ENCODE measurements at regions not wholly inside any gene's neighbourhood (a gene's known extent, or its start where the extent isn't known, plus 50 kb on each side); places are given as distances from the start of the nearest gene placed in this dataset.

DNA sequence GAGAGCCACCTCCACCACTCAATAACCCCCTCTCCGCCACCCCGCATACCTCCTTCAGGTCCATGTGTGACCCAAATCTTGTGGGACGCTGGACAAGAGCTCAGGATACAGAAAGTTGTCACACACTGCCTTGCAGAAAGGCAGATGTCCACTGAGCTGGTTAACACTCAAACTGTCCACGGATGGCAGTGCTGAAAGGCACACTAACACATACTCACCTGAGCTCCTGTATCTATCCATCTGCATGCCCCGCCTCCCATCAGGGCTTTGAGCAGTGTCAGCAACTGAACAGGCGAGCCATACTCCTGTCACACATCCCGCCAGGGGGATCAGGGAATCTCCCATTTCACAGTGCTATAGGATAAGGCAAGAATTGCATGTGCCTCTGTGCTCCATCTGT, 642.0 kb downstream of the GALC start:
- Histone ChIP-seq H3K36me3 (ENCODE audit: low read depth) (no peaks in the 10 kb centered on the region), H3K4me1 (replicated peaks; ENCODE audit: insufficient read depth) (no peaks in the 10 kb centered on the region), H3K9me2 (ENCODE audit: insufficient read depth) (no peaks in the 10 kb centered on the region), H4K20me1 (ENCODE audit: insufficient read depth) (no peaks in the 10 kb centered on the region), H3K4me2 (no peak overlapping the region), H3K27ac (no peak overlapping the region), H3K79me2 (ENCODE audit: low read depth) (no peaks in the 10 kb centered on the region), H3K9me3 (ENCODE audit: insufficient read depth, low read depth) (no peaks in the 10 kb centered on the region), H2AFZ (no peak overlapping the region), H3K4me3 (no peak overlapping the region), H3K27me3 (ENCODE audit: insufficient read depth, low read depth) (no peaks in the 10 kb centered on the region), H3F3A (ENCODE audit: insufficient read depth, low read depth) (no peaks in the 10 kb centered on the region)
- BruUV-seq (replicated peaks) = no TSS peak
- DNase-seq = no peak
- ChIA-PET POLR2A (ENCODE audit: unreplicated experiment) (no interaction called here), CTCF (no interaction called here)
- TF ChIP-seq, protein P1, sequence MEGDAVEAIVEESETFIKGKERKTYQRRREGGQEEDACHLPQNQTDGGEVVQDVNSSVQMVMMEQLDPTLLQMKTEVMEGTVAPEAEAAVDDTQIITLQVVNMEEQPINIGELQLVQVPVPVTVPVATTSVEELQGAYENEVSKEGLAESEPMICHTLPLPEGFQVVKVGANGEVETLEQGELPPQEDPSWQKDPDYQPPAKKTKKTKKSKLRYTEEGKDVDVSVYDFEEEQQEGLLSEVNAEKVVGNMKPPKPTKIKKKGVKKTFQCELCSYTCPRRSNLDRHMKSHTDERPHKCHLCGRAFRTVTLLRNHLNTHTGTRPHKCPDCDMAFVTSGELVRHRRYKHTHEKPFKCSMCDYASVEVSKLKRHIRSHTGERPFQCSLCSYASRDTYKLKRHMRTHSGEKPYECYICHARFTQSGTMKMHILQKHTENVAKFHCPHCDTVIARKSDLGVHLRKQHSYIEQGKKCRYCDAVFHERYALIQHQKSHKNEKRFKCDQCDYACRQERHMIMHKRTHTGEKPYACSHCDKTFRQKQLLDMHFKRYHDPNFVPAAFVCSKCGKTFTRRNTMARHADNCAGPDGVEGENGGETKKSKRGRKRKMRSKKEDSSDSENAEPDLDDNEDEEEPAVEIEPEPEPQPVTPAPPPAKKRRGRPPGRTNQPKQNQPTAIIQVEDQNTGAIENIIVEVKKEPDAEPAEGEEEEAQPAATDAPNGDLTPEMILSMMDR (conservative IDR thresholded peaks at IDR 0.05) = no peak
- TF ChIP-seq EZH2 (IDR thresholded peaks at IDR 0.05; ENCODE audit: low read depth) = no peak
- intact Hi-C loops (cut with micrococcal nuclease; ENCODE audit: unreplicated experiment) = no loop called here

DNA sequence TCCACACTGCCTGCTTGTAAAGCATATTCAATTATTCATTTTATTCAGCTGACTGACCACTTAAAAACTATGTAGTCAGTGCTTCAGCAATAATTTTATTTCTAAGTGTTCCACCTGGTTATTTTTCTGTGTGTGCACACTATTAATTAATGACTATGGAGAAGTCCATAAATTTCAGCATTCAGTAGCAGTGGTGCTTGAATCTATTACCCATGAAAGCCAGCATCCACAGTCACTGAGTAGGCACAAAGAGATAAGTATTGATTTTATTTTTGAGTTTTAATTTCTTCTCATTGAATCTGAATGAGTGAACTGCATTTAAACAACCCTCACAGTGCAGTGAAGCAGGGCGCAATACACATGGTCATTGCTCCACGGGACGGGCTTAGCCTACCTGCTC, 643.1 kb downstream of the GALC start:
- intact Hi-C loops (cut with micrococcal nuclease; ENCODE audit: unreplicated experiment) = no loop called here
- H3K4me3 ChIP-seq = no peak overlapping the region
- no peaks in the 10 kb centered on the region for H3K36me3 ChIP-seq (ENCODE audit: low read depth)
- CTCF ChIA-PET = no interaction called here
- H3K9me2 ChIP-seq (ENCODE audit: insufficient read depth) = no peaks in the 10 kb centered on the region
- TF ChIP-seq, protein P1 (conservative IDR thresholded peaks at IDR 0.05) = no peak
- TF ChIP-seq EZH2 (IDR thresholded peaks at IDR 0.05; ENCODE audit: low read depth) = no peak
- no peaks in the 10 kb centered on the region for H3K27me3 ChIP-seq (ENCODE audit: insufficient read depth, low read depth)
- no peak overlapping the region for H3K27ac ChIP-seq
- H4K20me1 ChIP-seq (ENCODE audit: insufficient read depth) = no peaks in the 10 kb centered on the region
- H3F3A ChIP-seq (ENCODE audit: insufficient read depth, low read depth) = no peaks in the 10 kb centered on the region
- no peak overlapping the region for H2AFZ ChIP-seq
- H3K9me3 ChIP-seq (ENCODE audit: insufficient read depth, low read depth) = no peaks in the 10 kb centered on the region
- no peak overlapping the region for H3K4me2 ChIP-seq
- POLR2A ChIA-PET (ENCODE audit: unreplicated experiment) = no interaction called here
- no peak for DNase-seq
- no peaks in the 10 kb centered on the region for H3K4me1 ChIP-seq (replicated peaks; ENCODE audit: insufficient read depth)
- no TSS peak for BruUV-seq (replicated peaks)
- H3K79me2 ChIP-seq (ENCODE audit: low read depth) = no peaks in the 10 kb centered on the region

DNA sequence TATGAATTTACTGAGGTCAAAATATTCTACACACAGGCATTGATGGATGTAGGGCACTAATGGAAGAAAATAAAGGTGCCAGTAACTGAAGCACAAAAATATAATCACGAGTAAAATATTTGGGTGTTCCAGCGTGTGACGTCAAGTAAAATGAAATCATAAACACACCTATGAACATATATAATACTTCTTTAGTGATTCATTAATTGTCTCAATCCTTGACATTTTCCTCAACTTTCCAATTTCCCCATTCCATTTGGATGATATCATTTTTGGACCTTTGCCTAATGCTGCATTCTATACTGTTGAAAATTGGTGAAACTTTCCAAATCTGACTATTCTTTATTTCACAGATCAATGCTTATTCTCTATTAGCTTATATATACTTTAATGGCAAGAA, 649.3 kb downstream of the GALC start:
- Histone ChIP-seq H3K27ac (no peak overlapping the region), H4K20me1 (ENCODE audit: insufficient read depth) (no peaks in the 10 kb centered on the region), H3K79me2 (ENCODE audit: low read depth) (no peaks in the 10 kb centered on the region), H3F3A (ENCODE audit: insufficient read depth, low read depth) (no peaks in the 10 kb centered on the region), H3K9me2 (ENCODE audit: insufficient read depth) (no peaks in the 10 kb centered on the region), H3K9me3 (ENCODE audit: insufficient read depth, low read depth) (no peaks in the 10 kb centered on the region), H3K4me3 (no peak overlapping the region), H3K4me2 (no peak overlapping the region), H3K4me1 (replicated peaks; ENCODE audit: insufficient read depth) (no peaks in the 10 kb centered on the region), H3K36me3 (ENCODE audit: low read depth) (no peaks in the 10 kb centered on the region), H3K27me3 (ENCODE audit: insufficient read depth, low read depth) (no peaks in the 10 kb centered on the region), H2AFZ (no peak overlapping the region)
- ChIA-PET CTCF (no interaction called here), POLR2A (ENCODE audit: unreplicated experiment) (no interaction called here)
- no peak for DNase-seq
- TF ChIP-seq, protein P1 (conservative IDR thresholded peaks at IDR 0.05) = no peak
- no peak for TF ChIP-seq EZH2 (IDR thresholded peaks at IDR 0.05; ENCODE audit: low read depth)
- intact Hi-C loops (cut with micrococcal nuclease; ENCODE audit: unreplicated experiment) = no loop called here
- no TSS peak for BruUV-seq (replicated peaks)

All from PC-9 (cell line).